Lung (tissue), 11 donors: ENCODE measurements at regions not wholly inside any gene's neighbourhood (a gene's known extent, or its start where the extent isn't known, plus 50 kb on each side); places are given as distances from the start of the nearest gene placed in this dataset.

Experiments
- ATAC-seq: fragments of 200-7000 bp; cut with Tn5 transposase; one replicate; pipeline ENCODE4 v1.9.1; 2020; ENCODE audit warnings: moderate number of reproducible peaks; ENCODE audit not compliant: insufficient read depth, low FRiP score
- DNase-seq, 3 donors: peaks; one replicate each; pipeline ENCODE4 v3.0.0-alpha.2; 2013 to 2017
- H3K27ac ChIP-seq, 2 donors: one replicate each; pipeline ENCODE4 v1.5.1; 2013; ENCODE audit warnings: mild to moderate bottlenecking in 2 of 2, moderate library complexity in 2 of 2, control low read depth in 1 of 2, inconsistent platforms in 1 of 2, low read depth in 1 of 2, low read length in 1 of 2
- H3K27me3 ChIP-seq, 3 donors: one replicate each; pipeline ENCODE4 v1.5.1; 2013; ENCODE audit warnings: low read length in 2 of 3; ENCODE audit not compliant: control insufficient read depth in 3 of 3, insufficient read depth in 3 of 3
- H3K36me3 ChIP-seq, 4 donors: one replicate each; pipeline ENCODE4 v1.5.1; 2013; ENCODE audit warnings: low read length in 4 of 4, mild to moderate bottlenecking in 1 of 4, moderate library complexity in 1 of 4; ENCODE audit not compliant: control insufficient read depth in 4 of 4, insufficient read depth in 4 of 4
- H3K4me1 ChIP-seq, 5 donors: one replicate each; pipeline ENCODE4 v1.5.1; 2013; ENCODE audit warnings: low read length in 5 of 5, mild to moderate bottlenecking in 2 of 5, moderate library complexity in 1 of 5; ENCODE audit not compliant: control insufficient read depth in 5 of 5, insufficient read depth in 5 of 5
- H3K4me3 ChIP-seq: one replicate; pipeline ENCODE4 v1.5.1; 2013; ENCODE audit warnings: mild to moderate bottlenecking, control low read depth, moderate library complexity
- H3K9ac ChIP-seq, 2 donors: one replicate each; pipeline ENCODE4 v1.5.1; 2013; ENCODE audit warnings: low read length in 2 of 2, control low read depth in 1 of 2; ENCODE audit not compliant: insufficient read depth in 1 of 2
- H3K9me3 ChIP-seq, 4 donors: one replicate each; pipeline ENCODE4 v1.5.1; 2013; ENCODE audit warnings: low read length in 3 of 4, mild to moderate bottlenecking in 1 of 4, moderate library complexity in 1 of 4; ENCODE audit not compliant: control insufficient read depth in 4 of 4, insufficient read depth in 3 of 4
- WGBS, 2 donors: extraction: QIAGEN DNeasy Blood & Tissue Kit; methylation state at CpG; one replicate each; pipeline ENCODE4 v1.1.7; 2013; 5-methylcytosine and 5-hydroxymethylcytosine counted together
- TF ChIP-seq, protein P1 (sequence below): IDR thresholded peaks from 2 replicates; pipeline ENCODE4 v1.5.1; 2012; ENCODE audit warnings: mild to moderate bottlenecking; ENCODE audit errors: control extremely low read depth, extremely low read depth
- donor health status: control.
- donor health status: control.
- donor health status: Bipolar disorder and iron deficiency.
- donor health status: healthy.
- donor health status: DM: yes; HTN: yes; CAD: no.

DNA sequence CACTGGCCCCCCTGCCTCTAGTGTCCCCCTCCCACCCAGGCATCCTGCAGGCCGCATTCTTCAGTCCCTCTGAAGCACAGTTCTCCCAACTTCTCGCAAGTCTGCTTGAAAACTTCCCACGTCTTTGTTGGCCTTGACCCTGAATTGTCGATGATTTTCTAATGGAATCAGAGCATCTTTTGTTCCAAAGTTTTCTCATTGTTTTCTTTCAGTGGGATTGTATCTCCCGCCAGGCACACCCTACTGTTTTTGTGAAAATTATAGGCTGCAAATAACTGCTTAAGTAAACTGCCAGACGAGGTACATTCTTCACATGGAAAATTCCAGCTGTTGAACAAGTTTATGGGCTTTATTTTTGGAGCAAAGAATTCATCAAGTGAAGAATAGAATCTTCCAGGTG, 122.6 kb upstream of the SLC25A48 start:
- ATAC-seq (no peak), DNase-seq (no peak)
- Histone ChIP-seq H3K27me3 (no peaks in the 10 kb centered on the region), H3K9me3 (peaks cover 0 to 1% (median 0%) of the 10 kb centered on the region in 4 donors), H3K4me3 (no peak overlapping the region), H3K27ac (no peak overlapping the region), H3K36me3 (no peaks in the 10 kb centered on the region), H3K9ac (no peak overlapping the region), H3K4me1 (peaks cover 0 to 9% (median 6%) of the 10 kb centered on the region in 5 donors)
- WGBS, 2 donors, result 85 to 86% methylated on average over 6 of the region's 6 CpGs
- TF ChIP-seq, protein P1, sequence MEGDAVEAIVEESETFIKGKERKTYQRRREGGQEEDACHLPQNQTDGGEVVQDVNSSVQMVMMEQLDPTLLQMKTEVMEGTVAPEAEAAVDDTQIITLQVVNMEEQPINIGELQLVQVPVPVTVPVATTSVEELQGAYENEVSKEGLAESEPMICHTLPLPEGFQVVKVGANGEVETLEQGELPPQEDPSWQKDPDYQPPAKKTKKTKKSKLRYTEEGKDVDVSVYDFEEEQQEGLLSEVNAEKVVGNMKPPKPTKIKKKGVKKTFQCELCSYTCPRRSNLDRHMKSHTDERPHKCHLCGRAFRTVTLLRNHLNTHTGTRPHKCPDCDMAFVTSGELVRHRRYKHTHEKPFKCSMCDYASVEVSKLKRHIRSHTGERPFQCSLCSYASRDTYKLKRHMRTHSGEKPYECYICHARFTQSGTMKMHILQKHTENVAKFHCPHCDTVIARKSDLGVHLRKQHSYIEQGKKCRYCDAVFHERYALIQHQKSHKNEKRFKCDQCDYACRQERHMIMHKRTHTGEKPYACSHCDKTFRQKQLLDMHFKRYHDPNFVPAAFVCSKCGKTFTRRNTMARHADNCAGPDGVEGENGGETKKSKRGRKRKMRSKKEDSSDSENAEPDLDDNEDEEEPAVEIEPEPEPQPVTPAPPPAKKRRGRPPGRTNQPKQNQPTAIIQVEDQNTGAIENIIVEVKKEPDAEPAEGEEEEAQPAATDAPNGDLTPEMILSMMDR, result no peak

GRCh38 chr5:135710045-135710675, 124.3 kb upstream of the SLC25A48 start:
- H3K9me3 ChIP-seq, result peaks cover 0 to 1% (median 0%) of the 10 kb centered on the region in 4 donors
- TF ChIP-seq, protein P1, result no peak
- DNase-seq (peak; percentile 26 to 56 (median 36)), ATAC-seq (no peak)
- H3K36me3 ChIP-seq, result no peaks in the 10 kb centered on the region
- 66% methylated on average over 5 of the region's 5 CpGs for WGBS, 2 donors
- H3K27ac ChIP-seq, result no peak overlapping the region
- H3K4me1 ChIP-seq, result peaks cover 0 to 9% (median 6%) of the 10 kb centered on the region in 5 donors
- no peaks in the 10 kb centered on the region for H3K27me3 ChIP-seq
- no peak overlapping the region for H3K4me3 ChIP-seq
- H3K9ac ChIP-seq, result no peak overlapping the region

GRCh38 chr5:135709208-135709575, 125.3 kb upstream of the SLC25A48 start:
- WGBS, 2 donors, result 86% methylated on average over 3 of the region's 3 CpGs
- Histone ChIP-seq H3K4me1 (peaks cover 0 to 9% (median 6%) of the 10 kb centered on the region in 5 donors), H3K27me3 (no peaks in the 10 kb centered on the region), H3K36me3 (no peaks in the 10 kb centered on the region), H3K9ac (no peak overlapping the region), H3K9me3 (peaks cover 0 to 1% (median 0%) of the 10 kb centered on the region in 4 donors), H3K4me3 (no peak overlapping the region), H3K27ac (no peak overlapping the region)
- TF ChIP-seq, protein P1, result no peak
- no peak for ATAC-seq
- DNase-seq, result no peak
